HG02588 (cell line): ENCODE measurements at regions not wholly inside any gene's neighbourhood (a gene's known extent, or its start where the extent isn't known, plus 50 kb on each side); places are given as distances from the start of the nearest gene placed in this dataset.
"Not testable (repeated sequence)": the region's sequence is repeated elsewhere in the genome, so short reads cannot be mapped to it uniquely, and the experiment has no call there.

ENCODE experiments used
- ATAC-seq: cut with Tn5 transposase; IDR thresholded peaks from one replicate; pipeline ENCODE4 v1.9.1; 2021; ENCODE audit warnings: mild to moderate bottlenecking, moderate library complexity; ENCODE audit not compliant: unreplicated experiment

- ATAC-seq, result no peak
These were observed 160.9 kb upstream of the IVNS1ABP start for GRCh38 chr1:185477638-185478580.

DNA sequence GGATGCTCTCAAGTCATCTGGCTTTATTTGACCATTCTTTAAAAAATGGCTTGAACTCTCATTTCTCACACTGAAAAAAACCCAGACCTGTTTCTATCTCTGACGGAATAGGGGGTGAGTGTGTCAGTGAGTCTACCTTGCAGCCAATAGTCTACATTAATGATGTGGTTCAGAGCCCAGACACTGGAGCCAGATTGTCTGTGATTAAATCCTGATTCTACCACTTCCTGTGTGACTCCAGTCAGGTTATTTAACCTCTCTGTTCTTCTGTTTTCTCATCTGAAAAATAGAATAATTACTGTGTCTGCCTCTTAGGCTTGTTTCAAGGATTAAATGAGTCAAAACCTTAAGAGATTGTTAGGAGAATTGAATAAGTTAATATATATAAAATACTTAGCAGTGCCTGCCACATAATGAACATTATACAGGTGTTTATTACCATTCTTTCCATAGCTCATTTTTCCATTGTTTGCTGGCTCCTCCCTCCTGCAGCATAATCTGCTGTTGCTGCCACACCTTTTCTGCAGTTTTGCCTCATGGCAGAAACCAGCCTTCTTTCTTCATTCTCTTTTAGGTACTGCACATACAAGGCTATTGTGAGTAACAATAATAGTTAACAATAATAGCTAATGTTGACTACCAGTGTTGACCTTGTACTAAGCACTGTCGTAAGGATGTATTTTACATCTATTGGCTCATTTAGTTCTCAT is 157.6 kb upstream of the IVNS1ABP start:
- ATAC-seq, result no peak

DNA sequence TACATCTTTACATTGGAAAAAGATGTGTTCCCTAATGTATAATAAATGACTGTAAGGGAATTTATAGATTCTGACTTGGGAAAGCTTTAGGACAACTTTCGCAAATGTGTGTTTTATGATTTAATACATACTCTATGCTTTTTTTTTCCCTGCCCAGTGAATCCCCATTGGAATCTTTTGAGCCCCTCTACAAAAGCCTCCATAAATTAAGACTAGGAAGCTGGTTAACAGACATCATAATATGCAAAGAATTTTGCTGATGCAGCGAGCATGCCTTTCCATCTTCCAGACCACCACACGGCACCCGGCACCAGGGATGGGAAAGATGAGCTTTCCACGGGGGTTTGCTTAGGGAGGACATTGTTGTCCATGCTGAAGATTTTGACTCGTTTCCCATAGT is 156.1 kb upstream of the IVNS1ABP start:
- ATAC-seq, result no peak

DNA sequence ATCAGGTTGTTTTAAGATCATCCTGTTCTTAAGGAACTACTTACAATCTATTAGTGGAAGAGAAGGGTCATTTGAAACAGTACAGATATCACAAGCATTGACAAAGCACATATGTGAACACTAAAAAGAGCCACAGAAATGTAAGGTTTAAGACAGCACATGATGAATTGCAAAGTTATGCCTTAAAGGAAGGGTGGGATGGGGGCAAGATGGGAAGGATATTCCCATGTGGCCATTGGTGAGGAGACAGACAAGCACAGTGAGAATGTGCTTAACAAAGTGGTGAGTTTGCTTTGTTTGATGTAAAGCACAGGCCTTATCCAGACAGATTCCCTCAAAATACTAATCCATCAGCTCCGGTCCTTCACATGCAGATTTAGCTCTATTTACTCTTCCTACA is 151.6 kb upstream of the IVNS1ABP start:
- no peak for ATAC-seq

GRCh38 chr1:185467122-185467521 is 150.1 kb upstream of the IVNS1ABP start:
- no peak for ATAC-seq

- ATAC-seq, result no peak
These were observed 147.7 kb upstream of the IVNS1ABP start for GRCh38 chr1:185464777-185465176.

- no peak for ATAC-seq
These were observed 146.4 kb upstream of the IVNS1ABP start for GRCh38 chr1:185463433-185463832.

- no peak for ATAC-seq
These were observed 146.0 kb upstream of the IVNS1ABP start for GRCh38 chr1:185463011-185463410.

GRCh38 chr1:185460723-185461122 is 143.7 kb upstream of the IVNS1ABP start:
- not testable (repeated sequence) for ATAC-seq

GRCh38 chr1:185459141-185459540 is 142.1 kb upstream of the IVNS1ABP start:
- ATAC-seq, result no peak

- ATAC-seq, result no peak
These were observed 141.6 kb upstream of the IVNS1ABP start for GRCh38 chr1:185458670-185459069.

- no peak for ATAC-seq
These were observed 136.6 kb upstream of the IVNS1ABP start for GRCh38 chr1:185453496-185454192.

DNA sequence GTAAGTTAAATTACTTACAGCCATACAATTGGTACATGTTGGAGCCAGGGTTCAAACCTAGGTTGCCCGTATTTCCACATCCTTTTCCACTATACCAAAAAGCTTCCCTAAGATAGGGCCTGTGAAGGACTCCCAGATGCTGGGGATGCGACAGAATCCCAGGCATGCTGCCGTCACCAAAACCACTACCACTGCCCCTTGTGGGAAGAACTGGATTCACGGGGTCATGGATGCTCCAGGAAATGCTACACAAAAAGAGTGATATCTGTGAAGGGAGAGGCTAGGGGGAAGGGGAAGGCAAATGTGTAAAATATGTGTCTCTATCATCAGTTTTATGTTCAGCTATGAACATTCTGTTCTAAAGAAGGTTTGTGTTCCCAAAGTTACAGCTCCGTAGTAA is 133.9 kb upstream of the IVNS1ABP start:
- ATAC-seq, result no peak

DNA sequence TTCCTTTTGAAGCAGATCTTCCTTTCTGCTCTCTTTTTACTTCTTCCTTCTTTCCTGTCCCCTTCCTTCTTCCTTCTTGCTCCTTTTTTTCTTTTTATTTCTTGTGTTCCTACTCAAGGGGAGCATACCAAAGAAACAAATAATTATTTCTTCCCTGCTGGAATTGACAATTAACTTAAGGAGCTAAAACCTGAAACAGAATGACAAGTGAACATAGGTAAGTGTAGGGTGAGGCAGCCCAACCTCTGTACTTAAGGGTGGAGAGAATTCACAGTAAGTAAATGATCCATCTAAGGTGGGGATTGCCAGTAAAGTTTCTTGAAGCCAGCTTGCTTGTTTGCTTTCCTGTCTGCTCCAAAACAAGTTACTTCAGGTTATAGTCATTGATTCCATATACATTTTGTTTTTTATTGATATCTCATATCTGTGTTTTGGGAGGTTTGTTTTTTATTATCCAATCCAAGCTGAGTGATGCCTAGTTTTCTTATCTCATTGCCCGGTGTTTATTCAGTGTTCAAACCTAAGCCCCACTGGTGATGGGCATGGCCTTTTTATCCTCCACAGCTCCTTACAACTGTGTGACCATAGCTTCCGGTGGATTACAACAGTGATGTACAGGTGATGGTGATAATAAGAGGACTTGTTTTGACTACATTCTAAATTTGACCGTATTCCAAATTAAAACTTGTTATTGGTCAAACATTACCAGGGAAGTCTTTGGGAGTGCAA is 133.2 kb upstream of the IVNS1ABP start:
- no peak for ATAC-seq

GRCh38 chr1:185449378-185450059 is 132.5 kb upstream of the IVNS1ABP start:
- no peak for ATAC-seq

DNA sequence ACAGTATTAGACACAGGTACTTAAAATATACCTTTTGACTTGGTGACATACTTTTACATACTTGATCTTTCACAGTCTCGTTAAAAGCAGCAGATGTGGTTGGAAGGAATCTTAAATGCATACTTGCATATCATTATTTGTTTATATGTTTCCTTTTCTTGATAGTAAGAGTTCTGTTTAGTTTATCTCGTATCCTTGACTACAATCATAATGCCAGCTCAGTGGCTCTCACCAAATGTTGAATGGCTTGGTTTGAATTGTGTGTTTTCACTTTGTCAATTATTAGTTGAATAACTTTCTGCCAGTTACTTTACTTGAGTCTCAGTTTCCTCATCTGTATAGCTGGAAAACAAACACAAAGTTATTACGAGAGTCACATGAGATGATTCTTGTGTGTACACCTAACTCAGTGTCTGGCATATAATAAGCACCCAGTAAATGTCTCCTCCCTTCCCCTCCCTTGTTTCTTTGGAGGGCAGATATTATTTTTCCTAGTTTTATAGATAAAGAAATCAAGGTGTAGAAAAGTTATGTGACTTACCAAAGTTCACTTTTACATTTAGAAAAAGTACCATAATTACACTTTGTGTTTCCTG is 131.6 kb upstream of the IVNS1ABP start:
- no peak for ATAC-seq

- ATAC-seq, result no peak
These were observed 129.1 kb upstream of the IVNS1ABP start for GRCh38 chr1:185446131-185446530.

GRCh38 chr1:185445594-185445993 is 128.6 kb upstream of the IVNS1ABP start:
- no peak for ATAC-seq

DNA sequence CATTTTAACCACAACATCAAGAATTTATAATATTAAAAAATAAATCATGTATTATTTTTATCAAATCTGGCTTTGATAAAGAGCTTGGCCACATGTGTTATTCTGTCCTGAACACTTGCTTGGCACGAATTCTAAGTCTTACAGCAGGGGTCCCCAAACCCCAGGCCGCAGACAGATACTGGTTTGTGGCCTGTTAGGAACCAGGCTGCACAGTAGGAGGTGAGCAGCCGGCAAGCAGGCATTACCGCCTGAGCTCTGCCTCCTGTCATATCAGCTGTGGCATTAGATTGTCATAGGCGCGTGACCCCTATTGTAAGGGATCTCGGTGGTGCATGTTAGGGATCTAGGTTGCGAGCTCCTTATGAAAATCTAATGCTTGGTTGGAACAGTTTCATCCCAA is 127.6 kb upstream of the IVNS1ABP start:
- no peak for ATAC-seq

DNA sequence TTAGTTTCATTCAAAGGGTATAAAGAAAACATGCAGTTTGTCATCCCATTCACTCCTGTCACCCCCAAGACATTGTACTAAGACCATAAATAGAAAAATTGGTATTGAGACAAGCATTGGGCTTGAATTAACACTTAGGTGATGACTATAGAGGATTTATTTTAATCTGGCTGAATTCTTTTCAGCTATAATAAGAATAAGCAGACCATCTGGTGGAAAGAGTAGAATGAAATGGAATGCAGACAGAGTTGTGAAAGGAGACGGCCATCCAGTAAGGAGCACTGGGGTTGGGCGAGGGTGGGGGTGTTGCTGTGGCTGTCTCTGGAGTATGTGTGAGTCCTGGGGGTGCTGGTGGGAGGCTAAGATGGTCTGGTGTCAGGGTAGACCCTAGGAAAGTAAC is 125.0 kb upstream of the IVNS1ABP start:
- ATAC-seq, result no peak
